ENCODE measurements at regions not wholly inside any gene's neighbourhood (a gene's known extent, or its start where the extent isn't known, plus 50 kb on each side); places are given as distances from the start of the nearest gene placed in this dataset.

GRCh38 chr3:76768912-76769311, 271.0 kb upstream of the ROBO2 start:
- no peak overlapping the region for H3K27ac ChIP-seq
- no peak for TF ChIP-seq POLR2AphosphoS5 (IDR thresholded peaks at IDR 0.05)
- no peak for TF ChIP-seq EP300 (IDR thresholded peaks at IDR 0.05)
- TF ChIP-seq POLR2A (IDR thresholded peaks at IDR 0.05): no peak
- TF ChIP-seq, protein P1, sequence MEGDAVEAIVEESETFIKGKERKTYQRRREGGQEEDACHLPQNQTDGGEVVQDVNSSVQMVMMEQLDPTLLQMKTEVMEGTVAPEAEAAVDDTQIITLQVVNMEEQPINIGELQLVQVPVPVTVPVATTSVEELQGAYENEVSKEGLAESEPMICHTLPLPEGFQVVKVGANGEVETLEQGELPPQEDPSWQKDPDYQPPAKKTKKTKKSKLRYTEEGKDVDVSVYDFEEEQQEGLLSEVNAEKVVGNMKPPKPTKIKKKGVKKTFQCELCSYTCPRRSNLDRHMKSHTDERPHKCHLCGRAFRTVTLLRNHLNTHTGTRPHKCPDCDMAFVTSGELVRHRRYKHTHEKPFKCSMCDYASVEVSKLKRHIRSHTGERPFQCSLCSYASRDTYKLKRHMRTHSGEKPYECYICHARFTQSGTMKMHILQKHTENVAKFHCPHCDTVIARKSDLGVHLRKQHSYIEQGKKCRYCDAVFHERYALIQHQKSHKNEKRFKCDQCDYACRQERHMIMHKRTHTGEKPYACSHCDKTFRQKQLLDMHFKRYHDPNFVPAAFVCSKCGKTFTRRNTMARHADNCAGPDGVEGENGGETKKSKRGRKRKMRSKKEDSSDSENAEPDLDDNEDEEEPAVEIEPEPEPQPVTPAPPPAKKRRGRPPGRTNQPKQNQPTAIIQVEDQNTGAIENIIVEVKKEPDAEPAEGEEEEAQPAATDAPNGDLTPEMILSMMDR (IDR thresholded peaks at IDR 0.05): no peak
- DNase-seq: no peak
- 82 to 91% (median 86%) methylated on average over 4 of the region's 4 CpGs for WGBS, 5 donors
- no peak overlapping the region for H3K4me3 ChIP-seq
- H3K9me3 ChIP-seq: no peaks in the 10 kb centered on the region
- H3K27me3 ChIP-seq: no peaks in the 10 kb centered on the region
- H3K4me1 ChIP-seq: no peaks in the 10 kb centered on the region
- H3K36me3 ChIP-seq: no peaks in the 10 kb centered on the region
- intact Hi-C loops (cut with DNase I; ENCODE audit: low total_unique reads): no loop called here

DNA sequence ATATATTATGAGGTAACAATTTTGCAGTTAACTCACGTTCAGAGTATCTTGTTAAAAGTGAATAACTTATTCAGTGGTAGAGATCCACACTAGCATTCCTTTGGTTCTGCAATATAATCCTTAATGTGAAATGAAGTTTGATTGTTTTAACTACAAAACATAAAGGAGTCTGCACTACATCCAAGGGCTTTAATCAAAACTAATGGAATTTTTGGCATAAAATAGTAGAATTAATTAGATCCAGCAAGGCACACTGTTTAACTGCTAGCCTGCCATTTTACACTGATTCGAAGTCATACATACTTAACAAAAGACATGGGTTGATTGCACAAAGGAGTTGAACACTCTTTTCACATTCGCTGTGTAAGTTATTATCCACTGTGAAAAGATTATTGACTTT, 263.0 kb upstream of the ROBO2 start:
- DNase-seq: no peak
- intact Hi-C loops (cut with DNase I; ENCODE audit: low total_unique reads): no loop called here
- Histone ChIP-seq H3K27ac (no peak overlapping the region), H3K9me3 (no peaks in the 10 kb centered on the region), H3K4me1 (no peaks in the 10 kb centered on the region), H3K4me3 (no peak overlapping the region), H3K27me3 (no peaks in the 10 kb centered on the region), H3K36me3 (no peaks in the 10 kb centered on the region)
- TF ChIP-seq, protein P1 (IDR thresholded peaks at IDR 0.05): no peak
- TF ChIP-seq POLR2A (IDR thresholded peaks at IDR 0.05): no peak
- no peak for TF ChIP-seq EP300 (IDR thresholded peaks at IDR 0.05)
- TF ChIP-seq POLR2AphosphoS5 (IDR thresholded peaks at IDR 0.05): no peak
- 62 to 81% (median 67%) methylated on average over 3 of the region's 3 CpGs for WGBS, 5 donors

DNA sequence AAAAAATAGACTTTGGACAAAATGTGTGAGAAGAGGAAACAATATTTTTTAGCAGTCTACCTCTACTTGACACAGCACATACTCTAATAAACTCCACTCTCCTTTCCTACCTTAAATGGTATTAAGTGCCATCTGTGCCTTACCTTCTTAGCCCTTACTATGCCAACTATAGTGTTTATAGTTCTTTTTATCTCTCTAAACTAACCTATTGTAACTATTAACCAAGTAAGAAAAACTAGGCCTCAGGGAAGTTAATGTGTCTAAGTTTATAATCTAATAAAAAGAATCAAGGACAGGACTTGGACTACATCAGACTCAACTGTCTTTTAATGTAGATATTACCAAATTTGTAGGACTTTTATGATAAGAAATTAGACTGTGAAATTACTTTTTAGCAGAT, 251.7 kb upstream of the ROBO2 start:
- Histone ChIP-seq H3K9me3 (peaks cover 0 to 7% (median 0%) of the 10 kb centered on the region in 4 donors), H3K27me3 (no peaks in the 10 kb centered on the region), H3K4me3 (no peak overlapping the region), H3K36me3 (no peaks in the 10 kb centered on the region), H3K4me1 (no peaks in the 10 kb centered on the region), H3K27ac (no peak overlapping the region)
- TF ChIP-seq POLR2A (IDR thresholded peaks at IDR 0.05): no peak
- TF ChIP-seq, protein P1 (IDR thresholded peaks at IDR 0.05): no peak
- no peak for TF ChIP-seq EP300 (IDR thresholded peaks at IDR 0.05)
- no peak for TF ChIP-seq POLR2AphosphoS5 (IDR thresholded peaks at IDR 0.05)
- intact Hi-C loops (cut with DNase I; ENCODE audit: low total_unique reads): no loop called here
- no peak for DNase-seq

- no peaks in the 10 kb centered on the region for H3K27me3 ChIP-seq
- no peak overlapping the region for H3K27ac ChIP-seq
- H3K36me3 ChIP-seq: no peaks in the 10 kb centered on the region
- H3K4me3 ChIP-seq: no peak overlapping the region
- no peak for DNase-seq
- no peak for TF ChIP-seq POLR2AphosphoS5 (IDR thresholded peaks at IDR 0.05)
- no peak for TF ChIP-seq POLR2A (IDR thresholded peaks at IDR 0.05)
- no peak for TF ChIP-seq EP300 (IDR thresholded peaks at IDR 0.05)
- TF ChIP-seq, protein P1 (IDR thresholded peaks at IDR 0.05): no peak
- intact Hi-C loops (cut with DNase I; ENCODE audit: low total_unique reads): no loop called here
- H3K9me3 ChIP-seq: no peaks in the 10 kb centered on the region
- 61 to 79% (median 75%) methylated on average over 4 of the region's 4 CpGs for WGBS, 5 donors
- H3K4me1 ChIP-seq: no peaks in the 10 kb centered on the region
Measured at GRCh38 chr3:76789237-76789636, 250.7 kb upstream of the ROBO2 start.

Data from stomach (tissue), 8 donors.